ENCODE measurements at regions not wholly inside any gene's neighbourhood (a gene's known extent, or its start where the extent isn't known, plus 50 kb on each side); places are given as distances from the start of the nearest gene placed in this dataset.

DNA sequence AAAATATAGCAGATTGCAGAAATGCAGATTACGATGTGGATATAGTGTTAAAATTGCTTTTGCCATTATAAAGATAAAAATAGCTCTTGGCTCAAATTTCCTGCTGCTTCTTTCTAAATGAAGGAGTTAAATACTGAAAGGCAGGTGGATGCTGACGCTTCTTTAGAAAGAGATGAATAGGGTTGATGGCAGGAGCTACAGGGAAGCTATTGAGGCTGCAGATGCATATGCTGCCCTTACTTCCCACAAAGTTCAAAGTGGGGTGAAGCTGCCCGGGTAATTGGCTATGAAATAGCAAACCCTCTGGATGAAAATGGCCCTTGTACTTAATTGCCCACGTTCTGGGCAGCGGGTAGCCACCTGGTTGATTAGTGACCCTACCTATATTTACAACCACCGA lies 379.5 kb downstream of the ZIC3 start:
- no peak for TF ChIP-seq POLR2A (IDR thresholded peaks at IDR 0.05)
- TF ChIP-seq, protein P1, sequence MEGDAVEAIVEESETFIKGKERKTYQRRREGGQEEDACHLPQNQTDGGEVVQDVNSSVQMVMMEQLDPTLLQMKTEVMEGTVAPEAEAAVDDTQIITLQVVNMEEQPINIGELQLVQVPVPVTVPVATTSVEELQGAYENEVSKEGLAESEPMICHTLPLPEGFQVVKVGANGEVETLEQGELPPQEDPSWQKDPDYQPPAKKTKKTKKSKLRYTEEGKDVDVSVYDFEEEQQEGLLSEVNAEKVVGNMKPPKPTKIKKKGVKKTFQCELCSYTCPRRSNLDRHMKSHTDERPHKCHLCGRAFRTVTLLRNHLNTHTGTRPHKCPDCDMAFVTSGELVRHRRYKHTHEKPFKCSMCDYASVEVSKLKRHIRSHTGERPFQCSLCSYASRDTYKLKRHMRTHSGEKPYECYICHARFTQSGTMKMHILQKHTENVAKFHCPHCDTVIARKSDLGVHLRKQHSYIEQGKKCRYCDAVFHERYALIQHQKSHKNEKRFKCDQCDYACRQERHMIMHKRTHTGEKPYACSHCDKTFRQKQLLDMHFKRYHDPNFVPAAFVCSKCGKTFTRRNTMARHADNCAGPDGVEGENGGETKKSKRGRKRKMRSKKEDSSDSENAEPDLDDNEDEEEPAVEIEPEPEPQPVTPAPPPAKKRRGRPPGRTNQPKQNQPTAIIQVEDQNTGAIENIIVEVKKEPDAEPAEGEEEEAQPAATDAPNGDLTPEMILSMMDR (IDR thresholded peaks at IDR 0.05): no peak
